HT-29 (cell line): ENCODE measurements at regions not wholly inside any gene's neighbourhood (a gene's known extent, or its start where the extent isn't known, plus 50 kb on each side); places are given as distances from the start of the nearest gene placed in this dataset.
A peak's percentile ranks its signal among the peaks of the same experiment; 100 is the strongest.

Experiments used
- DNase-seq: peaks from one replicate; pipeline ENCODE4 v3.0.0-alpha.2; 2015; ENCODE audit warnings: low spot score

GRCh38 chr2:104690255-104690984, 163.5 kb upstream of the POU3F3 start:
- DNase-seq = no peak

DNA sequence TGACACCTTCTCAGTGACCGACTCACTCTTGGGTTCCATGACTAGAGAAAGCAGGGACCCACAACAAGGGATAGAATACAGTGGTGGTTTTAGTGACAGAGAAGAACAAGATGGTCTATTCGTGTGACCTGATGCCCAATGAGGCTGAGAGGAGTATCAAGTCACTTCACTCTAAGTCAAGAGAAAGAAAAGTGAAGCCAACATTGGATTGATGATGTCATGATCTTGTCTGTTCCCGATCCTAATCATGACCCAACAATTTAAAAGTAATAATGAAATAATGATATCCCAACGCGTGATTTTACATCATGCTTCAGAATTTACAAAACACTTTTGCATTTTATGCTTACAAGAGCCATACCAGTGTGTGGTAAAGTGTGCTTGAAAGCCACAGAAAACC, 155.6 kb upstream of the POU3F3 start:
- DNase-seq = no peak

GRCh38 chr2:104701411-104701911, 152.5 kb upstream of the POU3F3 start:
- DNase-seq = no peak

GRCh38 chr2:104702031-104702850, 151.7 kb upstream of the POU3F3 start:
- DNase-seq = no peak

DNA sequence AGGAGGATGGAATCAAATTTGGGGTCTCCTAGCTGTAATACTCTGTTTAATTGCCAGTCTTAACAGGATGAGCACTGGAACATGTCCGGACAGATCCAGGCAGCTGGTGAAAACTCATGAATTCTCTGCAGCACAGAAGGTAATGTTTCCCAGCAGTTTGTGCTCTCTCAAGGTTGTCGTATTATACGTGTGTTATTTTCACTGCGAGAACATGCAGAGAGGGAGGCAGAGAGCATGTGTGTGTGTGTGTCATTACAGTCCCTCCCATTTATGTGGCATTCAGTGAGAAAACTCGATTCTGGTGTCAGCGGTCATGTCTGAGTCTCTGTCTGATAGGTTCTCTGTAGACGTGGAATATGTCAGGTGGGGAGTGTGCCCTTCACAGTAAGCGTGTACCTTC, 150.2 kb upstream of the POU3F3 start:
- DNase-seq = no peak

- DNase-seq = no peak
These were observed 149.2 kb upstream of the POU3F3 start for GRCh38 chr2:104704496-104705245.

- DNase-seq = no peak
These were observed 146.9 kb upstream of the POU3F3 start for GRCh38 chr2:104707056-104707455.

GRCh38 chr2:104708967-104709366, 144.9 kb upstream of the POU3F3 start:
- no peak for DNase-seq

DNA sequence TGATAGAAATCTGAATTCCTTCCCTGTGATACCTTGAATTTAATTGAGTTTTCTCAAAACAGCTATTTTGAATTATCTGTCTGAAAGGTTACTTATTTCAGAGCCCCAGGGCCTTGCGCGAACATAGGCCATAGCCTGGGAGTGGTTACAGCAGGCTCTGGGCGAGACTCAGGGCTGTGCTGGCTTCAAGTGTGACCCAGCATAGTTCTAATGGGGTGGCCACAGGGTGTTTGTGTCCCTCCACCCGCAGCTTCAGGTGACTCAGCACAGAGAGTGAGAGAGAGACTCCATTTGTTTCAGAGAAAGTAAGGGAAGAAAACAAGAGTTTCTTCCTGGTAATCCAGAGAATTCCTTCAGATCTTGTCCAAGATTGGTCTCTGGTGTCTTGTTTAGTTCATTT, 137.9 kb upstream of the POU3F3 start:
- DNase-seq = no peak

DNA sequence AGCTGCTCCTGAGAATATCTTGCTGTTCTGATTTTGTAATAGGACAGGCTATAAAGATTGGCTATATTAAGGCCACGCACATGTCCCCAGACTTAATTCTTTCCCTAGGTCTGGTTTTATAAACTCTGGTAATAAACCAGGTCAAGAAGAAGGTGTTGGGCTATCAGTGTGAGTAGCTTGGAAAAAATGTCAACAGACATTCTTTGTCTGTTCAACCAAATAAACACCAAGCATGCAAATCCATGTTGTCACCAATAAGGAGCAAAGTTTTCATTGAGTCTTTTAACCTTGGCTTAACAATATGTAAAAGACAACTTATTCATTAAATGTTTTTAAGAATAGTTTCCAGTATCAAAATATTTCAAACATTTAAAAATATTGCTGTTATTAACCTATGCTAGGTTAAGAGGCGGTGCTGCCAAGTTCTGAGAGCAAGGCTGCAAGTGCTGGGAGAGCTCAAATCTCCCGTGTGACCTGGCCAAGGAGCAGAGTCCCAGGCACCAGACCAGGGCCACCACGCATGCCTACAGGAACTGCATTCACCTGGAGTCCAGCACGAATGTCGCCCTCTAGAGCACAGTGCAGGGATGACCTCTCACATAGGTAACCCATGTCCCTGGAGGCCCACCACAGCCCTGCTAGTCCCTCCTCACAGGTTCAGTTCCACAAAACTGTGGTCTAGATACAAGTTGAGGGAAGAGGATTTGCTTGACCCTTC, 120.5 kb upstream of the POU3F3 start:
- DNase-seq = peak; percentile 61

GRCh38 chr2:104734937-104735586, 118.9 kb upstream of the POU3F3 start:
- no peak for DNase-seq

DNA sequence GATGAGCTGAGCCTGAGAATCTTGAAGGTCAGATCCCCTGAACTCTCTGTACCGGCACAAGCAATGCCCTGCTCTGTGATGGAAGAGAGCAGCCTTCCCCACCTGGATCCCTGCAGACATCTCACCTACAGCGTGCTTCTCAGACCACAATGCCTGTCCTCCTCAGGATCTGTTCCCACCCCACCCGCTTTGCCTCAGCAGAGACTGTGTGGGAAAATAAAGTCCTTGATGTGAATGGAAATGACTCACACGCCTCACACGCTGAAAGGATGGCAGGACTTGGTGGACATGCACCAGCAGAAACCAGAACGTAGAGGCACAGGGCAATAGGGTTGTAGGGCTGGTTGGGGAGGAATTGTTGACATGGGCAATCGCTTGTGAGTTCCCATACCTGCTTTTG, 117.9 kb upstream of the POU3F3 start:
- no peak for DNase-seq

- no peak for DNase-seq
These were observed 112.1 kb upstream of the POU3F3 start for GRCh38 chr2:104741860-104742259.

DNA sequence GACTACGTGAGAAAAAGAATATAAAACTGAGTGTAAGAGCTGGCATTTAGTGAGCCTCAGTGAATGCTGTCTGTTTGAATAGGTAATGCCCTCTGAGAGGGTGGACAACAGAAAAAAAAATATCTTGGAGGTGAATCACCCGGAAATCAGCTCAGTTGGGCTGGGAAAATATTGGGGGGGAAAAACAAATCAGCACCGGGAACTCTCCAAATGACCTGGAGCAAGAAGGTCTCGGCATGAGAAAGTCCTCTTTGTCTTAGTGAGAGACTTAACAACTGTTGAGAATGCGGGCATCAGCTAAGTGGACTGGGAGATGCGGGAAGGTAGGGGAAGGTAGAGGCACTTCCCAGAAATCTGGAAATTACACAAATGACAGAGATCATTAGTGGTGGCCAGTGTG, 109.4 kb upstream of the POU3F3 start:
- DNase-seq = no peak

DNA sequence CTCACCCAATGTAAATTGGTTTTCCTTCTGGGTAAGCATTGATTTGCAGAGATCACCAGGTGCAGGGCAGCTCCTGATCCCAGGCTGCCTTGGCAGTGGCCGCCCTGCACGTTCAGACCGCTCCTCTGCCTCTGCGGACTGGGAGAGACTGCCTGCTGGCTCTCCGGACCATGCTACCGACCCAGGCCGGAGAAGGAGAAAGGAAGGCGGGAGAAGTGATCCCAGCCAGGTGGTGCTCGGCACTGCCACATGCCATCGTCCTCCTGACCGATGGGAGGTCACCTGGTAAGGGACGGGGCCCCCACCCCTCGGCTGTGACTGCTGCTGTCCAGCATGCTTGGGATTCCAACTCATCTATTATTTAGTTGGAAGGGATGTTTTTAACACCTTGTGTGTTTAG, 108.1 kb upstream of the POU3F3 start:
- DNase-seq = no peak

DNA sequence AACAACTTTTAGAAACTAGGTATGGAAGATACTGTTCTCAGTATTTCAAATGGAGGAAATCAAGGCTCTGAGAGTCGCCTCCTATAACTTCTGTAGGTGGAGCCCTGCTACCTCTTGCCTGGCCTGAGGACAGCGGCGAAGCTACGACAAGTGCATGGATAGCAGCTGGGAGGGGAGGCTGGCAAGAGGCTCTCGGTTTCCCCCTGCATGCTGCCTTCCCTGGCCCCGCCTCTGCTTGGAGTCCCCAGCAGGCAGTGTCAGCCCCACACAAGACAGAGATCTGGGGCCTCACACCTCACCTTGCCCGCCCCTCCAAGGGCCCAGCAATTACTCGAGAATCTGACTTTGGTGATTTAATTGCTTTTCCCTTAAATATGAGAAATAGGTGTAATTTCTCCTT, 107.6 kb upstream of the POU3F3 start:
- DNase-seq = no peak

DNA sequence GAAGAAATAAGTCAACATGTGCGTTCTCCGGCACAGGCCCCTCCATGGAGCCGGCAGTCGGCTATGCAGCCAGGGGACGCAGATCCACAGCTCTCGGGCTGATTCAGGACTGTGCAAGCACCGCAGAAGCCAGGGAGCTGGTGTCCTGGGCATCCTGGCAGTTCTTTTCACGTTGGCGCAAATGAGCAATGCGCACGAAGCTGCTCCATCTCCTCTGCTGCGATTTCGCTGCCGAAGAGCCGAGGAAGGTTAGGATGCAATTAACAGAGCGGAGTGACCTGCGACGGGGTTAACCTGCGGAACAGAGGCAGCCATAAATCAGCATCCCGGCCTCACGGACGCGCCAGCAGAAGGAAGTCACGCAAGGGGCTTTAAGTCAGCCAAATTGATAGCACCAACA, 107.1 kb upstream of the POU3F3 start:
- DNase-seq = no peak

DNA sequence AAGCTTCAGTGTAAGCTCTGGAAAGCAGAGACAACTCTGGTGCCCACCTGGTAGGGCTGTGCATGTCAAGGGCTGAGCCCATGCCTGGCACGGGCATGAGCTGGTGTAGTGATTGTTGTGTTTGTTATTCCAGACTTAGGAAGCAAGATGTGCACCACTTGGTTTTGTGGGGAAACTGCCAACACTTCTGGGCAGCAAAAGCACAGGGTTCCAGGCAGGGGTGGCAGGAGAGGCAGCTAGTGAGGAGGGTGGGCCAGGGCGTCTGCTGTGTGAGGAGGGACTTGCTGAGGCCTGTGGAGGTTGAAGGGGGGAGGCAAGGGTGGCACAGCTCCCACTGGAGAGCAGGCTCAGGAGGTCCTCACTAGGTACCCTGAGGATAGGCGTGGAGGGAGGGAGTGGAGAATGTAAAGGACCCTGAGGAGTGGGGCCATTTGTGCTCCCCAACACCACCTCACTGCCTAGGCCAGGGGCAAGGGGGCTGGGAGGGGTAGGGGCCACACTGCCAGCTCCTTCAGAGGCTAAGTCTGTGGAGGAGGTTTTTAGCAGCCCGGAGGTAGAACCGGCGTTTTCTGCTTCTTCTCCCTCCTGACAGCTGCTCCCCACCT, 104.0 kb upstream of the POU3F3 start:
- DNase-seq = no peak

DNA sequence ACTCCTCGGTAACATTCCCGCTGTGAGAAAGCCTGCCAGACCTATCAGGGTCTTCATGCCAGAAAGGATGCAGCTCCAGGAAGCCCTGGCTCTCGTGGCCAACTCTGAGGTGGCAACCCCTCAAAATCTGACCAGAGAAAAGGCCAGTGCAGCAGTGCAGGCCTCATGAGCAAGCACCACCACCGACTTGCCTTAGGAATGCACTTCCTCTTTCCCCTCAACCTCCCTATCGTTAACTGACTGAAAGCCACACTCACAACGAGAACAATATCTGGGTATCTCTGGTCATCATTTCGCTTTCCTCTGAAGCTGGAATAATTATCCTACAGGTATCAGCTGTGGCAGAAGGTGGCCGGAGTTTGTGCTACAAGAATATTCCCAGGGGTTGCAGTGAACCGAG, 101.4 kb upstream of the POU3F3 start:
- DNase-seq = no peak

DNA sequence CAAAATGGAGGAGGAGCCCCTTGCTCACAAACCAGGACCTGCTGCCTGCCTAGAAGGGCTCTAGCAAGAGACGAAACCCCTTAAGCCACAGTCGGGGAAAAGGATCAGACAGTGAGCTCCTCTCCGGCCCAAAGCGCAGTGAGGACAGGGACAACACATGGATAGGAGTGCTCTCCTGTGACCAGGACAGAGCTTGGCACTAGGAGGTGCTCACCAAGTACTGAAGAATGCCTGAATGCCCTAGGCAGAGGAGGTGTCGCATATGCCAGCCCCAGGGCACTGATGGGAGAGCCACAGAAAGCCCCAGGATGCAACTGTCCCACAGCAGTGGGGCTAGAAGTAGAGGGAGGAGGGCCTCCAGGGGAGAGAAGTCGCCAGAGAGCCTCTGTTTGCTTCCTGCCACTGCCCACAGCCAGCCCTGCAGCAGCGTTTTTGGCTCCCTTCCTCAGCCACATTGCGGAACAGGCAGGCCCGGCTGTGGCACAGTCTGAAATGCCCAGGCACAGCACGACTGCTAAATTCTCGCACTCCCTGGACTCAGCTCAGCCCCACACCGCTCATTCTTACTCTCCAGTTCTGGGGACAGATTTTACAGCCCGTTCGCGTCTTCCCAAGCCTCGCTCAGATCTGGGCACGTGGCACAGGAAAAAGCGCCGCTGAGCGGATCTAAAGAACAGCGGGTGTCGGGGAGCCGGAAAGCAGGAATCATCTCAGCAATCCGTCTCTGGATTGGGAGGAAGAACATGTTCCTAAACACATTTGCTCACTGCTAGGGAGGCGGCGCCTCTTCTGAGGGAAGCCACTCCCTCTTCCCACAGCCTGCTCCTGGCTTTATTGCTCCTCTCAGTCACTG, 98.7 kb upstream of the POU3F3 start:
- no peak for DNase-seq
